Stimulated activated CD8-positive, alpha-beta memory T cell treated with anti-CD3 and anti-CD28 coated beads, Interleukin-2, amount 100 ng/mL, for 48 hours (primary cell): ENCODE measurements at regions not wholly inside any gene's neighbourhood (a gene's known extent, or its start where the extent isn't known, plus 50 kb on each side); places are given as distances from the start of the nearest gene placed in this dataset.

Experiments
- DNase-seq, 2 donors: peaks; one replicate each; pipeline ENCODE4 v3.0.0-alpha.2; 2020; ENCODE audit warnings: low read depth in 2 of 2

DNA sequence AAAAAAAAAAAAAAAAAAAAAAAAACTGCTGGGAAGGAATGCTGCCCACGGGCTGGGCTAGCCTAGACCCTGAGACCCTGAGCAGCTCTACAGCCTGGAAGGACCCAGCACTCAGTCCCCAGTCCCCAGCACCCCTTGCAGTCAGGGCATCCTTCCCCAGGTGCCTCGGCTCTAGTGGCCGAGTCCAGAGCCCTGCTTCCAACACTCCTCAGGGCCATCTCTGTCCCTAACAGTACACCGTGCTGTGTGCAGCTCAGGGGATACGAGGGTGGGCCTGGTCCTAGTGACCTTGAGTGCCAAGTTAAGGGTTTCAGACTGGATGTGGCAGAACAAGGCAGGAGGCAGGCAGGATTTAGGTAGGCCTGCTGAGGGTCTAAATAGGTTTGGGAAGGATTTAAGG, 50.2 kb upstream of the LRP8 start:
- DNase-seq = no peak

DNA sequence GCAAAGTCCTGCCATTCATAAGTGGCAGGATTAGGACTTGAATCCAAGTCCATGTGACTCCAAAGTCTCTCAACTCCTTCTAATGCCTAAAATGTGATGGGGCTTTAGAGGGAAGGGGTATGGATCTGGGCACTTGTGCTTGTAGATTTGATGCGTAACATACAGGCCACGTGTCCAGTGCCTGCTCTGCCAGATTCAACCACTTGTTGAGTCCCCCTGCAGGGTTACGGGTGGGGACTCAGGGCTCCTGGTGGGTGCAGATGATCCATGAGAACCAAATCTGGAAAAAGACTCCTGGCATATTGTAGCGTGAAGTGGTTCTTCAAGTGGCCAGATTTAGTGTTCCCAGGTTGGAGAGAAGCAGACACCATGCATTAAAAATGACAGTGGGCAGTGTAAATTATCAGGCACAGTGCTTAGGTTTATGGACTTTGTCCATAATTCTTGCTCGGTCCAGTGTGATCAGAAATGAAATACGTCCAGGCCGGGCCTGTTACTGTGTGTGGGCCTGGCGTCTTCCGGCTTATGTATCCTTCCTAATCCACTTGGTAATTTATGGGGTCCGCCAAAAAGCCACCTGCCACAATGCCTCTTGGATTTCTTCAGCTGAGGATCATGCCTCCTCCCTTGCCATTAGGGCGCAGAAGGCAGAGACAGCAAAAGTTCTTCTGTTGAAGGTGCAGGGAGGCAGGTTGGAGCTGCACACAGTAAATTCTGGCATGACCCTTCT, 51.2 kb upstream of the LRP8 start:
- DNase-seq = no peak

DNA sequence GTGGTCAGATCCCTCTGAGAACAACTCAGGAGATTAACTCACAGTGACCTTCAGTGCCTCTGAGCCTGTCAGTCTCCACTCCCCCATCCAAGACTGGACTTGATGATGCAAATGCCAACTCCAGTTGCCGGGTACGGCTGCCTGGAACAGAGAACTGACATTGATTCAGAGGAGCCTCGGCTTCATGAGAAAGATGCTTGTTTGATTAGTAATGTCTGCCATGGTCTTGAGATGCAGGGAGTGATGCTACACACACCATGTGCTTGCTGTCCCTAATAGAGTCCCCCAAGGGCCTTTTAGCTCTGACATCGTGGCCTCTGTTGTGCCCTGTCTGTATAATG, 51.8 kb upstream of the LRP8 start:
- DNase-seq = no peak

DNA sequence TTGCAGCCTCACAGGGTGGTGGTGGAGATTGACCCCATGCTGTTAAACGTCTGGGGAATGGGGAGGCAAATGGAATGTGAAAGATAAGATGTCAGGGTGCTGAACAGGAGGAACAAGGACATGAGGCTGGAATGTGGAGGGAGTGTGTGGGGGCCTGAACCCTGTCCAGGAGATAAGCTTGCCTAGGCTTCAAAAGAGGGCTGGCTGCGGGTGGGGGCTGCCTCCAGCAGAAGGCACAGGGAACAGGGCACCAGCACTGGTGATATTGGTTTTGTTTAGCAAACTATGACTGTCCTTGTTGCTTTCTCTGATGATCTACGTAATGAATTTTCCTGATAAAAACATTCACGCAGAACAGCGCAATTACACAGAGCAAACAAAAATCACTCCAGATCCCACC, 52.4 kb upstream of the LRP8 start:
- no peak for DNase-seq

DNA sequence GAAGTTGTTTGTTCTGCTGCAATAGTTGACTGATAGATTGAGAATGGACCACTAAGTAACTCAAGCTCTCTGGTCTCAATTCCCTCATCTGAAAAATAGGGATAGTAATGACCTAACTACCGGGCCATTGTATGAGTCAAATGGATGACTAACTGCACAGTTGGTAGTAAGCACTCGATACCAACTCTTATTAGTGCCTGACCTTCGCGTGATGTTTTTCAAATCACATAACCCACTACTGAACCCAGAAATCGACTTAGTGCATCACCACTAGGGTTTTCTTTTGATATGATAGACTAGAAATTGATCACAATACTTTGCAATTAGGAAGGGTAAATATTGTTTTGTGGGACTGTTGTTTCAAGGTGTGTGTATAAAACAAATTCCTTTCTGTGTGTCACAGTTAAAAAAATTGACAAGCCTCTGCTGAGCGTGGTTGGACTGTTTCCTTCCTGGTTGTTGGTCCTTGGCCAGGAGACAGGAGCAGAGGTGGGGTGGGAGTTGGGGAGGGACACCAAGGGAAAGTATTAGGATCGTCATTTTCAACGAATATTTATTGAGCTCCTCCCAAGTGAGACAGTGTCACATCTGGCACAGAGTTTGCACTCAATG, 54.0 kb upstream of the LRP8 start:
- DNase-seq = no peak

DNA sequence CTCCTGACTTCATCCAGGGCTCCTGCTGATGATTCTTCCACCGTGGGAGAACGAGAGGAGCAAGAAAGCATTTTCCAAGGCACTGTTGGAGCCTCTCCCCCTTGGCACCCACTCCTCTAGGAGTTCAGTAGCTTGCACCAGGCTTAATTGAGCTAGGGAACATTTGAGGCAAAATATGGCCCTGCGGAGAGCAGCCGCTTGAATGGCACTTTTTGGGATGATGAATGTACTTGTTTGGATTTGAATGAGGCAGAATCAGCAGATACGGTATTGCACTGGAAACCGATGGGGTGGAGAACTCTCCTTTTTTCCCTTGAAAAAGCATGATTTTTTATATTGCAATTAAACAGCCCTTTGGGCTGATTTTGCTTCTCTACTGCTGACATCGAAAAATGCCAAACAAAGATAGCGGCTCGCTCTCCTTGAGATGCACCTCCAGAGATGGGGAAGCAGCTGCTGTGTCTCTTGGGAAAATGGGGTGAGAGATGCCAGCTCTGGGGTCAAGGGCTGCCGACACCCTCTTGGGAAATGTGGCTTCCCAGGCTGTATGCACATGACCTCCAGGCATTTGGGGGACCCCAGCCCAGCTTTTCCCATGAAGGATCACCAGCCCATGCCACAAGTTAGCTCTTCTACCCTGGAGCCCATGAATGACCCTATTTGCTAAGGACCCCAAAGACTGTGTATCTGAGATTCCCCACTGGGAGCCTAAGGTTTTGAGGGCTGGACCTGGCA, 55.4 kb upstream of the LRP8 start:
- DNase-seq = no peak

DNA sequence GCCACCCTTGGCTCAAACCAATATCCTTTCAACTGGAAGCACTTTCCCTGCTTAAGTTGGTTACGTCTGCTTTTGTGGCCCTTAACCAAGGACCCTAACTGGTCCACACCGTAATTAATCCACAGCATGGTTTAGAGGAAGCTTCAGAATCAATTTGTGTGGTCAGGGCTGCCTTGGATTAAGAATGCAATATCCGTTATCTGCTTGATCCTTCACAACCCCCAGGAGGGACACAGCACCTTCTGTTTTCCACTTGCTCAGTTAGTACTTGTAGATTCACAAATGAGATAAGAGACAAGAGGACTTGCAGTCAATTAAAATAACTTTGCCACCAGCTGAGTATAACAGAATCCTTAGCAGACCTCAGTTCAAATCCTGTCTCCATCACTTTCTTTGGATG, 56.9 kb upstream of the LRP8 start:
- no peak for DNase-seq

DNA sequence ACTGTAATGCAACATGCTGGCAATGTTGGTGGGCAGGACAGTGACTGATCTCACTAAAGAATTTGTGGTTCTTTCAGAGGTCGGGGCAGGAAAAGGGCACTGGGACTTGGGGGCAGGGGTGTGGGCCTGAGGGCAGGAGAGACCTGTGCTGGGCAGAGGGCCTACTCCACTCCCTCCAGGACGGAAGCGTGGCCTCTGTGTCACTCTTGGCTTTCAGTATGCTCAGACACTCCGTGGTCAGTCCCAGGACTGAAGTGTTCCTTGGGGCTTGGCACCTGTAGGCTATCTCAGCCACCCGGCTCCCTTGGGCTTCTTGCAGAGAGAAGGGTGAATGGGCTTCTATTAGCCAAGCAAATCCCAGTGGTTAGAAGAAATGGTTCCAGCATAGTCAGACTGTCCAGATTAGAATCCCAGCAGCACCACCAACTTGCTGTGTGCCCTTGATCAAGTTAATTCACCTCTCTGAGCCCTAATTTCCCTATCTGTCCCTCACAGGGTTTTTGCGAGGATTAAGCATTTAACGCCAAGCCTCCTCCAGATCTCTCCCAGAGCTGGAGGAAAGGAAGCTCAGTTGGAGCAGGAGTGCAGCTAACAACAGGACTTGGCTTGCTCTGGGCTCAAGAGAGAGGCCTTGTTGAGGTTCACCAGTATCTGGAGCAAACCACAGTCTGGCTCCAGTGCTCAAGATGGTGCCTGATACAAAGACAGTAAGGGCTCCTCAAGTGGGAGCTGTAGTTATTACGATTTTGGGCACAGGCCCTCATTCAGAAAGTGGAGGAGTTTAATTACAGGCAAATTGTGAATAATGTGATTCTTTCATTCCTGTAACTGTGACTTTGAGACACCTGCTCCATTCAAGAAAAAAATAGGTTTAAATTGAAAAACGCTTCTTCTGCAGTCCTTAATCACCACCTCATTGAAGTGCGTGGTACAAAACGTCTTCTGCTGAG, 57.7 kb upstream of the LRP8 start:
- no peak for DNase-seq

DNA sequence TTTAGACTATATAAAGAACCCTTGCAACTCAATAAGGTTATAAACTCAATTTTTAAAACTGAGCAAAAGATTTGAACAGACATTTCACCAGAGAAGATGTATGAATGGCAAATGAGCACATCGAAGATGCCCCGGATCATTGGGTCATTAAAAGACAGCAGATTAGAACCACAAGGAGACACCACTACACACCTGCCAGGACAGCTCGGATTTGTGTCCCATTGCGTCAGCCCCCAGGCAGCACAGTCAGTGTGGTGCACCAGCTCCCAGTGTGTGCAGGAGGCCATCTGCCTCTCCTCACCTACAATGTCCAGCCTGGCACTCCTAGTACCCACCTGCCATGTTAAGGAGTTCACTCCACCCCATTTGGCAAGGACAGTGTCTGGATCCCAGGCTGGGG, 61.1 kb upstream of the LRP8 start:
- DNase-seq = no peak

DNA sequence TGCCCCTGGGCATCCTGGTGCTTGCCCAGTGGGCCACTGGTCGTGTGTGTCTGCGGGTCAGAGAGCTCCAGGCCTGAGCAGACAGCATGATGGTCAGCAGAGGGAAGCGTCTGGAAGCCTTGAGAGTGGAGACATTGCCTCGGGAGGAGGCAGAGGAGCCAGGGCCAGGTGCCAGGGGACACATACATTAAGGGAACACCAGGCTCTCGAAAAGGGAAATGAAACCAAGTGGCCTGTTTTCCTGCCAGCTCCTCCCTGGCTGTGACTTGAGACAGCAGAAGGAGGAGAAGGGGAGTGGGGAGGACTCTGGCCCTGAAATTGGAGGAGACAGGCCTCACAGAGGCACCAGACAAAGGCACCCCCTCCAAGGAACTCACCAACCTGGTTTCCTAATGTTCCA, 62.4 kb upstream of the LRP8 start:
- no peak for DNase-seq

DNA sequence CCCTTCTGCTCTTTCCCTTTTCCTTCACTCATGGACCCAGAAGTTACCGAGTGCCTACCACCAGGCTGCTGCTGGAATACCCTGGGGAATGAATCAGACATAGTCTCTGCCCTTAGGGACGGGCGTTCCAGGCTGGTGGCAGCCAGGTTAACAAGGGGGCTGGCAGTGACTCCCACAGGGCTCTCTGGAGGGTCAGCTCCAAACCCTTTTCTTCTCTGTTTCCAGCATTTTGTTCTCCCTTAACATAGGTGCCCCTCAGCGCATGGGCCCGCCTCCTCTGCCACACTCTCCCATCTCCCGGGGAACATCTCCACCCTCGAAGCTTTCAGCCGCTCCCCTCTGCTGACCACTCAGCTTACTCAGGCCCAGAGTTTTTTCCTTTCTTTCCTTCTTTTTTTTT, 62.9 kb upstream of the LRP8 start:
- no peak for DNase-seq

DNA sequence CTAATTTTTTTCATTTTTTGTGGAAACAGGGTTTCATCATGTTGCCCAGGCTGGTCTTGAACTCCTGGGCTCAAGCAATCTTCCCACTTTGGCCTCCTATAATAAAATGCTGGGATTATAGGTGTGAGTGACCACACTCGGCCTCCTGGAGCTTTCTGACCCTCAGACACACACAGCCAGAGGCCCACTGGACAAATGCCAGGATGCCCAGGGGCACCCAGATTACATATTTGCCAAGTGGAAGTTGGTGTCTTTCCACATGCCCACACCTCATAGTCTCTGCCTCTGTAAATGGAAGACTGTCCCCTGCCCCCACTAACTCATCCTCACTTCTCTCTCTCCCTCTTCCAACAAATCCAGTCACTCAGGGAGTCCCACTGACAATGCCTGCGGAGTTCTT, 63.4 kb upstream of the LRP8 start:
- DNase-seq = no peak

DNA sequence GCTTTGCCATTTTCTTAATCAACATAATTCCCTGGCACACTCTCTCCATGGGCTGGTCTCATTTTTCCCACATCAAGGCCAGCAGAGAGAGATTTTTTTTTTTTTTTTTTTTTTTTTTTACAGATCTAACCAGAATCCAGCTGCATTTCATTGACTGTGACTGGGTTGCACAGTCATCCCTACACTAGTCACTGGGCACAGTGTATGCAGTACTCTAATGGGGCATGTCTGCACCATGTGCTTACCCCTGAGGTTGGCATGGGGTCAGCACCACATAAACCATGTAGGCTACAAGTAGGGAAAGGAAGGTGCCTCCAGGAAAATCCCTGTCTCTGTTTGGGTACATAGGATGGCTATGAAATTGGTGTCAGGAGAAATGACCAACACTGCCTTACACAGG, 64.1 kb upstream of the LRP8 start:
- DNase-seq = no peak

DNA sequence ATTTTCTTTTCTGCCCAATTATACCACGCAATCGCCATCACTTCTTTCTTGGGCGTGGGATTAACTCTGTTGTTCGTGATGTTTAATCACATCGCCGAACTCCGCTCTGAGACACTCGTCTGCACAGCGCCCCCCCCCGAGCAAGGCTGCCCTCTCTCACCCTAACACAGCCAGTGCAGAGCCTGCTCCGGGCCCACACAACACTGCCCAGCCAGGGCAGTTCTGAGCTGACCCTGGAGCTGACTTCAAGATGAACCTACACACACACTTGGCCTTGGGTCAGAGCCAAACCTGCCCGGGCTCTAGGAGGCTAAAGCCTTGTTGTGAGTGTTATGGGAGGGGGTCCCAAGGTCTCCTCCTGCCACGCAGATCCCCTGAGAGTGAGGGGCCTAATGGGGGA, 64.6 kb upstream of the LRP8 start:
- no peak for DNase-seq

DNA sequence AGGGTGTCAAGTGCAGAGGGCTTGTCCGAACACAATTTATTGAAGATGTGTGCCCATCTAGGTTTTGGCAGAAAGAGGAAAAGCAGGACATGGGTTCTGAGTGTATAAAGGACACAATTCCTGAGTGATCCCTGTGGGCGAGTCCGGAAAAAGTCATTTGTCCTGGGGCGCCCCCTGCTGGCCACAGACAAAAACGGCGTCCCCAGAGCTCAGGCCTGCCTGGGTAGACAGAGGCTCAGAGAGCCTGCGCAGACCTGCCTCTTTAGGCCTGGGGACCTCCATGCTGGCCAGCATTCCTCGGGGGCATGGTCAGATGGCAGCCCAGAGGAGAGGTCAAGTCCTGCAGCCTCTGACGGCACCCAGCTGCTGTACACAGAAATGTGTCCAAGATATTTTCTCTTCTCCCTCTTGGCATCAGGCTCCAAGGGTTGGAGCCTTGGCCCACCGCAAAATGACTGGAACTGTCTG, 65.5 kb upstream of the LRP8 start:
- DNase-seq = peak; percentile 53 to 55

DNA sequence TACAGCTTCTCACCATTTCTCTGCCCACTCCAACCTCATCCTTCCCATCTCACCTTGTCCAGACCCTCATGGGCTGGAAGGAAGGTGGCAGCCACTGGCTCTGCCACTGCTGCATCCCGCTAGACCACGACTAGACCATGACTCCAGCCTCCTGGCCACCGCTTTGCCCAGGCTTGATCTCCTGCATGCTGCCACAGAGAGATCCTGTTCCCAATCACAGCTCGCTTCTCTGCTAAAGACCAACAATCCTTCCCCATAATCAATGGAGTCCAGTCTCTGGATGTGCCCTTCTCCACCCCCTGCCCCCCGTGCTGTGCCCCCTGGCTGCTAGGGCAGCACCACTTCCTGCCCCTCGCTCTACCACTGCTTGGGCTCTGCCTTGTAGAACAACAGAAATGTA, 64.9 kb upstream of the DMRTB1 start:
- DNase-seq = no peak

DNA sequence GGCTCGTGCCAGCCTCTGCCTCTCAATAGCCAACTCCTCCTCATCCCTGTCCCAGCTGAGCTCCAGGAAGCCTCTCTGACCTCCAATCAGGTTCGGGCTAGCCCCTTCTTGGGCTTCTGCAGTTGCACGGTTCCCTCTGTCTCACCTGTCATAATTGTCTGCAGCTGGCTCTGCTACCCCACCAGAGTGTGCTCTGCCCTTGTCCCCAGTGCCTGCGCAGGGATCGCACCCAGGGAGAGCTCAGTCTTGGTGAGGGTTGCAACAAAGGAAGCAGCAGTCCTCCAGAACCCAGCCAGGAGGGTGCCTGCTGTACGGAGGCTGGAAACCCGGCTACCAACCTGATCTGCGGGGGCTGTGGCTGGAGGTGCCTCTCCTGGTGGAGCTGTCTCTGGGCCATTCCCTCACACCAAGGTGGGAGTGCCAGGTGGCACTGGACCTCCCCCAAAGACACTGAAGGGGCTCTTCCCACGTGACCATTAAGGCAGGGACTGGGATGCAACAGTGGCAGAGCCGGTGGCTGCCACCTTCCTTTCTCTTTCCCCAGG, 63.5 kb upstream of the DMRTB1 start:
- no peak for DNase-seq

DNA sequence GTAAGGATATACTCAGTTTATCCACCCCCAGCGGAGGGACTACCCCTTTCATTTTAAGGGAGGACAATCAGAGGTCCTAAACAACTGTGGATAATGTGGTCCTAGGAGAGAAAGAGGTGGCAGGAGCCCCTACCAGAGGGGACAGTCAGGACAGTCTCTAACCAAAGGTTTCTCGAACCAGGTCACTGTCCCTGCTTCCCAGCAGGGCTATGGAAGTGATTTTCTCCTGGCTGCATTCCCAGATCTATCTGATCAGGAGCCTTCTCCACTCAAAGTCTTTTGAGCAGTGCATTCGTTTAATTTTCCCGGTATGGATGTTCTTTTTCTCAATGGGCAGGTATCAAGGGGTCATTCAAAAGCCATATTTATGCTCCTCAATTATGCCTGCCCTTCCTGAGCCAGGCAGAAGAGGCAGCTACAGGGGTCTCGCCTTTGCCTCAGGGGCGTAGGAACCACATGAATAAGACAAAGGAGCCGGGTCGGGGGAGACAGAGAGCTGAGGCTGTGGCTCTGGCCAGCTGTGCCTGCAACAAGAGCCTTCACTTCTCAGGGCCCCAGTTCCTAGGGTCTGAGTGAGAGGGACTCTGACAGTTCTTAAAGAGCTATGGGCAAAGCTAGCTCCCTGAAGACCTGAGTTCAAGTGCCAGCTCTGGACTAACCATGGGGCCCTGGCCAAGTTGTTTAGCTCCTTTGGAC, 62.5 kb upstream of the DMRTB1 start:
- no peak for DNase-seq

DNA sequence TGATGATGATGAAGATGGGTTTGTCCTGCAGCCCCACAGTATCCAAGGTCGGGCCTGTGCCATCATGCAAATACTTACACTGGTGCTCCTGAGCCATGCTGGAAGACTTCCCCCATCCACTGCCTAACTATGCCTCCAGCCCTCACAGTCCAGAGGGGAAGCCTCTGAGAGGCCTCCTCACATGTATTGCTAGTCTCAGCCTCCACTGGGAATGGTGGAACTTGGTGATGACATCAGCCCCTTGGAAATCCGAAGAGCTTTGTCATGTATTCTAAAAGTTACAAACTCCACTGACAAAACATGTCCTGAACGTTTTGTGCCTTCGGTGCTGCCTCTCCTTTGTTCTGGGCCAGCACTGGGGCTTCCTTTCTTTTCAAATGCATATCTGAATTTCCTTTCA, 61.1 kb upstream of the DMRTB1 start:
- no peak for DNase-seq

DNA sequence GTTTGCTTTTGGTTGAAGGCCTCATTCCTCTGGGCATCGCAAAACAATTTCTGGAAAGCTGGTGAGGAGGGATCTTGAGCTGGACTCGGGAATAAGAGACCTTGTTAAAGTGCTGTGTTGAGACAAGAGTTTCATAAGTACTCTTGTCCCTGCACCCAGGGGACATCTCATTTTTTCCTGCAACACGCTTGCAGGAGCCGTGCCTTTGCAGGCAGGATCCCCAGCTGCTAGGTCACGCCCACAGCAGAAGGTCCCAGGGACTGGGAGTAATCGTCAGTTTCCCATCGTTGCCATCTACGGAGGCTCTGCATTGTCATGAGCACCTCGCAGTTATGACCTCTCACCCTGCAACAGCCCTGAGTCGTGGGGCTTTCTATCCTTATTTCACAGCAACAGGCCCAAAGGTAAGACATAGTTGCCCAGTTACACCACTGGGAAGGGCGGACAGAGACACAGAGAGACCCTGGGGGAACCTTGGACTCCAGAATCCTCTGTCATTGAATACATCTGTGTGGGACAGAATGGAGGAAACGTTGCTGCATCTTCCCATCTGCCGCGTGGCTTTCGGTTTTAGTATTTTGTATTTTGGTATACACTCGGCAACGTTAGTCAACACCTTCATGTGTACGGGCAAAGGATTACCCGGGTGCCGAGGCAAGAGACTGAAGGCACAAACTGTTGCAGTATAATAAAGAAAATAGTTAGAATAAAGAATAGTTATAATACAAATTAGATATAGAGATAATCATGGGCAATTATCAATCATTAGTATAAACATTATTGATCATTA, 60.4 kb upstream of the DMRTB1 start:
- DNase-seq = no peak
